K562 (cell line): ENCODE measurements at regions not wholly inside any gene's neighbourhood (a gene's known extent, or its start where the extent isn't known, plus 50 kb on each side); places are given as distances from the start of the nearest gene placed in this dataset.

Experiments
- ATAC-seq: fragments of 200-7000 bp; cut with Tn5 transposase; 3 replicates; pipeline ENCODE4 v1.9.1; 2020; ENCODE audit warnings: moderate library complexity
- BruUV-seq: library from RNA; stranded (reverse); fragments of 400-500 nt; replicated peaks from 2 replicates; lab custom pipeline; 2021; lab: Mats Ljungman, UMichigan
- CTCF ChIA-PET: fragments of 300-600 bp; formaldehyde crosslinking; extraction: SDS; loops from one replicate; lab custom pipeline; 2021; ENCODE audit warnings: low intra/inter-chr PET ratio; lab: Yijun Ruan, JAX
- POLR2A ChIA-PET: fragments of 300-600, 350-650 bp; sonication (Branson Sonifier 250); formaldehyde crosslinking; extraction: SDS; loops from one replicate; lab custom pipeline; 2021; ENCODE audit warnings: antibody characterized with exemption, inconsistent platforms; lab: Yijun Ruan, JAX
- DNase-seq, 4 experiments: peaks; one replicate each; pipeline versions ENCODE4 v3.0.0 to v3.0.0-alpha.2; 2011 to 2018; ENCODE audit warnings: low spot score in 3 of 4, mixed read lengths in 3 of 4; ENCODE audit errors: extremely low read depth in 1 of 4
- FAIRE-seq: peaks from 2 replicates; lab custom pipeline; 2011; peaks lifted over from hg19 to GRCh38; lab: Jason Lieb, UNC
- H2AFZ ChIP-seq: 2 replicates; pipeline ENCODE4 v1.6.0; 2011; ENCODE audit warnings: low read depth, low read length, control low read depth, inconsistent platforms
- H3K27ac ChIP-seq: fragments of 200-600 bp; 3 replicates; pipeline ENCODE4 v1.8.0; 2011; ENCODE audit warnings: low read depth, mild to moderate bottlenecking, control low read depth, inconsistent platforms, low read length, moderate library complexity, mixed read lengths; ENCODE audit errors: extremely low read depth
- H3K27me3 ChIP-seq, 2 experiments: fragments of 300-600 bp in 1 of 2; 2 replicates in 1 of 2; 3 replicates in 1 of 2; pipeline versions ENCODE4 v1.6.0 to v1.8.0; 2011; ENCODE audit warnings: inconsistent platforms in 2 of 2, low read length in 2 of 2, mild to moderate bottlenecking in 1 of 2, mixed read lengths in 1 of 2, moderate library complexity in 1 of 2; ENCODE audit not compliant: control insufficient read depth in 2 of 2, insufficient read depth in 2 of 2
- H3K36me3 ChIP-seq: fragments of 300-600 bp; 3 replicates; pipeline ENCODE4 v1.8.0; 2011; ENCODE audit warnings: mild to moderate bottlenecking, low read length, inconsistent platforms; ENCODE audit not compliant: control insufficient read depth, insufficient read depth
- H3K4me1 ChIP-seq, 2 experiments: fragments of 200-600 bp in 1 of 2; replicated peaks in 1 of 2; 2 replicates in 1 of 2; 3 replicates in 1 of 2; pipeline versions ENCODE4 v1.5.1 to v1.8.0; 2011; ENCODE audit warnings: inconsistent platforms in 2 of 2, low read length in 2 of 2, mild to moderate bottlenecking in 1 of 2, mixed read lengths in 1 of 2, moderate library complexity in 1 of 2; ENCODE audit not compliant: control insufficient read depth in 2 of 2, insufficient read depth in 2 of 2
- H3K4me2 ChIP-seq: 2 replicates; pipeline ENCODE4 v1.6.1; 2011; ENCODE audit warnings: low read length, control low read depth, inconsistent platforms, mixed read lengths; ENCODE audit not compliant: insufficient read depth
- H3K4me3 ChIP-seq: fragments of 200-600 bp; sonication (generic), shearing (Covaris generic); 2 replicates; pipeline ENCODE4 v1.5.1; 2016; ENCODE audit warnings: control low read depth, inconsistent platforms
- H3K79me2 ChIP-seq: fragments of 200-600 bp; 3 replicates; pipeline ENCODE4 v1.8.0; 2011; ENCODE audit warnings: low read length, inconsistent platforms; ENCODE audit not compliant: control insufficient read depth, insufficient read depth
- H3K9ac ChIP-seq, 2 experiments: 2 replicates each; pipeline versions ENCODE4 v1.6.0 to v1.6.1; 2011; ENCODE audit warnings: low read depth in 2 of 2, low read length in 2 of 2, control low read depth in 1 of 2, inconsistent platforms in 1 of 2, mild to moderate bottlenecking in 1 of 2, mixed read lengths in 1 of 2; ENCODE audit not compliant: insufficient read depth in 1 of 2
- H3K9me1 ChIP-seq: one replicate; pipeline ENCODE4 v1.6.0; 2011; ENCODE audit warnings: inconsistent platforms, mild to moderate bottlenecking, low read length, moderate library complexity; ENCODE audit not compliant: control insufficient read depth, insufficient read depth
- H3K9me3 ChIP-seq: replicated peaks from 2 replicates; pipeline ENCODE4 v1.5.1; 2011; ENCODE audit warnings: low read depth, low read length, inconsistent platforms; ENCODE audit not compliant: control insufficient read depth, insufficient read depth
- H4K20me1 ChIP-seq: replicated peaks from 2 replicates; pipeline ENCODE4 v1.6.1; 2011; ENCODE audit warnings: low read length, inconsistent platforms, mixed read lengths; ENCODE audit not compliant: control insufficient read depth, insufficient read depth
- ERF ChIP-seq: fragments of 450-650 bp; formaldehyde crosslinking; IDR thresholded peaks from 2 replicates; pipeline ENCODE4 v1.4.0; 2020; ENCODE audit warnings: mild to moderate bottlenecking, mixed read lengths
- FIP1L1 ChIP-seq: fragments of 200-400 bp; formaldehyde crosslinking; IDR thresholded peaks from 2 replicates; pipeline ENCODE4 v1.6.1; 2018; ENCODE audit warnings: mild to moderate bottlenecking, low read depth, low read length; ENCODE audit not compliant: poor library complexity, severe bottlenecking
- GATAD2A ChIP-seq: fragments of 450-650 bp; IDR thresholded peaks from 2 replicates; pipeline ENCODE4 v1.6.1; 2017
- GMEB1 ChIP-seq: fragments of 250-450 bp; sonication (Bioruptor Pico); IDR thresholded peaks from 2 replicates; pipeline ENCODE4 v1.4.0; 2020; ENCODE audit warnings: mild to moderate bottlenecking
- HOXB6 ChIP-seq: fragments of 250-450 bp; sonication (Bioruptor Pico); IDR thresholded peaks from 2 replicates; pipeline ENCODE4 v1.5.1; 2022; ENCODE audit warnings: mild to moderate bottlenecking, borderline replicate concordance
- JUNB ChIP-seq: fragments of 450-650 bp; formaldehyde crosslinking; conservative IDR thresholded peaks from 2 replicates; pipeline ENCODE4 v1.4.0; 2020; ENCODE audit warnings: mild to moderate bottlenecking
- MAFG ChIP-seq: fragments of 450-650 bp; conservative IDR thresholded peaks from 2 replicates; pipeline ENCODE4 v1.6.1; 2016; ENCODE audit warnings: missing genetic modification characterization, missing compliant biosample characterization
- NR0B1 ChIP-seq: fragments of 450-650 bp; IDR thresholded peaks from one replicate; pipeline ENCODE4 v1.6.1; 2018; ENCODE audit warnings: mild to moderate bottlenecking, moderate library complexity; ENCODE audit not compliant: partially characterized antibody
- PHB2 ChIP-seq: fragments of 450-650 bp; IDR thresholded peaks from 2 replicates; pipeline ENCODE4 v1.6.1; 2017; ENCODE audit warnings: low read depth
- PML ChIP-seq: IDR thresholded peaks from 2 replicates; pipeline ENCODE4 v1.6.1; 2012; ENCODE audit warnings: low read length, inconsistent platforms
- POLR2H ChIP-seq: IDR thresholded peaks from 2 replicates; pipeline ENCODE4 v1.6.1; 2016; ENCODE audit warnings: missing genetic modification characterization, low read depth, mild to moderate bottlenecking, control low read depth, missing compliant biosample characterization, moderate library complexity
- RBBP5 ChIP-seq: fragments of 200-600 bp; sonication (generic); IDR thresholded peaks from 2 replicates; pipeline ENCODE4 v1.6.1; 2012; ENCODE audit warnings: borderline replicate concordance, mild to moderate bottlenecking, low read length, control low read depth, inconsistent platforms; ENCODE audit not compliant: insufficient read depth, poor library complexity, severe bottlenecking
- SLC30A9 ChIP-seq: fragments of 250-450 bp; sonication (Bioruptor Pico); IDR thresholded peaks from 2 replicates; pipeline ENCODE4 v1.8.0; 2022; ENCODE audit warnings: mild to moderate bottlenecking, moderate library complexity
- SMARCC2 ChIP-seq: fragments of 450-650 bp; IDR thresholded peaks from 2 replicates; pipeline ENCODE4 v1.6.1; 2017; ENCODE audit warnings: antibody characterized with exemption, moderate library complexity, mild to moderate bottlenecking, low read depth
- U2AF2 ChIP-seq: fragments of 200-400 bp; formaldehyde crosslinking; optimal IDR thresholded peaks from 2 replicates; pipeline ENCODE3; 2017; ENCODE audit warnings: low read depth, mild to moderate bottlenecking, low read length
- ZBTB9 ChIP-seq: fragments of 450-650 bp; formaldehyde crosslinking; IDR thresholded peaks from 2 replicates; pipeline ENCODE4 v1.4.0; 2020; ENCODE audit warnings: mild to moderate bottlenecking, moderate library complexity
- WGBS: fragments of 100-300 bp; shearing (Covaris generic); methylation state at CpG from one replicate; pipeline ENCODE4 v1.1.6; 2016; ENCODE audit warnings: low coverage, mixed read lengths; ENCODE audit not compliant: insufficient coverage; ENCODE audit errors: missing lambda C conversion rate; 5-methylcytosine and 5-hydroxymethylcytosine counted together
- in situ Hi-C: fragments of 300-500 bp; cut with MboI; formaldehyde crosslinking; loops from 4 replicates; pipeline ENCODE4 v1.15.0; 2018; ENCODE audit warnings: inconsistent platforms, mixed read lengths
- intact Hi-C: fragments of 100-400 bp; cut with micrococcal nuclease; formaldehyde crosslinking; loops from 2 replicates; pipeline ENCODE4 v1.14.2; 2022

- WGBS: 29% methylated on average over 2 of the region's 2 CpGs
These were observed 237.0 kb downstream of the HNMT start for GRCh38 chr2:138201286-138201685.

GRCh38 chr2:138202762-138203161 is 238.5 kb downstream of the HNMT start:
- no TSS peak for BruUV-seq
- ChIA-PET POLR2A (no interaction called here), CTCF (no interaction called here)
- FAIRE-seq (no peak), DNase-seq (no peak), ATAC-seq (no peak)
- Histone ChIP-seq H3K4me2 (no peak overlapping the region), H4K20me1 (no peaks in the 10 kb centered on the region), H3K27ac (no peak overlapping the region), H3K36me3 (no peaks in the 10 kb centered on the region), H3K9ac (no peak overlapping the region), H3K4me1 (no peaks in the 10 kb centered on the region), H3K4me3 (no peak overlapping the region), H3K79me2 (no peaks in the 10 kb centered on the region), H2AFZ (no peak overlapping the region), H3K27me3 (no peaks in the 10 kb centered on the region), H3K9me3 (no peaks in the 10 kb centered on the region), H3K9me1 (no peaks in the 10 kb centered on the region)
- WGBS: 0% methylated on average over 1 of the region's 1 CpG
- in situ Hi-C loops: no loop called here
- intact Hi-C loops: no loop called here
- no peak for TF ChIP-seq ZBTB9 (CRISPR knock-in tag)
- no peak for TF ChIP-seq SMARCC2
- no peak for TF ChIP-seq GATAD2A
- TF ChIP-seq GMEB1 (CRISPR knock-in tag): no peak
- TF ChIP-seq NR0B1: no peak
- no peak for TF ChIP-seq MAFG (tag)
- no peak for TF ChIP-seq RBBP5
- no peak for TF ChIP-seq PML
- no peak for TF ChIP-seq HOXB6
- no peak for TF ChIP-seq PHB2
- no peak for TF ChIP-seq JUNB (CRISPR knock-in tag)
- no peak for TF ChIP-seq SLC30A9 (CRISPR knock-in tag)

More at GRCh38 chr2:138201286-138201685, 237.0 kb downstream of the HNMT start:
- H3K4me2 ChIP-seq: no peak overlapping the region
- CTCF ChIA-PET: no interaction called here
- no peak overlapping the region for H3K9ac ChIP-seq
- intact Hi-C loops: no loop called here
- H3K27ac ChIP-seq: no peak overlapping the region
- TF ChIP-seq U2AF2 (no peak), POLR2H (no peak), FIP1L1 (no peak), ERF (no peak)
- TF ChIP-seq, all 486 proteins: peak for 0
- no peak overlapping the region for H3K4me3 ChIP-seq
- BruUV-seq: no TSS peak
- H4K20me1 ChIP-seq: no peaks in the 10 kb centered on the region
- no peaks in the 10 kb centered on the region for H3K4me1 ChIP-seq
- no peaks in the 10 kb centered on the region for H3K9me1 ChIP-seq
- H3K36me3 ChIP-seq: no peaks in the 10 kb centered on the region
- no peaks in the 10 kb centered on the region for H3K79me2 ChIP-seq
- H3K27me3 ChIP-seq: no peaks in the 10 kb centered on the region
- in situ Hi-C loops: no loop called here
- DNase-seq: no peak
- ATAC-seq: no peak
- FAIRE-seq: no peak
- H2AFZ ChIP-seq: no peak overlapping the region
- no peaks in the 10 kb centered on the region for H3K9me3 ChIP-seq
- POLR2A ChIA-PET: no interaction called here
